HG03175 (cell line): ENCODE measurements at regions not wholly inside any gene's neighbourhood (a gene's known extent, or its start where the extent isn't known, plus 50 kb on each side); places are given as distances from the start of the nearest gene placed in this dataset.

Source experiments
- ATAC-seq: cut with Tn5 transposase; IDR thresholded peaks from one replicate; pipeline ENCODE4 v1.9.1; 2021; ENCODE audit warnings: mild to moderate bottlenecking, moderate library complexity; ENCODE audit not compliant: unreplicated experiment

- no peak for ATAC-seq
Observed at GRCh38 chr5:98570661-98571191, 202.7 kb upstream of the RGMB start.

GRCh38 chr5:98573834-98574320 lies 199.6 kb upstream of the RGMB start:
- ATAC-seq: no peak

DNA sequence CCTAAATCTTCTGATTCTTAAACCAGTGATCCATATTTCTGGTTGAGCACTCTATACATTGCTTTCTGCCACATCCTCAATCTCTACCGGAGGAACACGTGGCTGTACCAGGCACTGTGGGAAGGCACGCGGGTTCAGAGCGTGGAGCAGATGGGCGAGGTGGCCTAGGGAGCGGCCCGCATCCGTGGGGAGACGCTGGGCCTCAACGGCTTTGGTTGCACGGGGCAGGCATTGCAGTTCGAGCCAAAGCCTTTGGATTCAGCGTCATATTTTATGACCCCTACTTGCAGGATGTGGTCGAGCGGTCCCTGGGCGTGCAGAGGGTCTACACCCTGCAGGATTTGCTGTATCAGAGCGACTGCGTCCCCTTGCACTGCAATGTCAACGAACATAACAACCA lies 197.2 kb upstream of the RGMB start:
- ATAC-seq: no peak

GRCh38 chr5:98578438-98578837 lies 195.0 kb upstream of the RGMB start:
- ATAC-seq: no peak

DNA sequence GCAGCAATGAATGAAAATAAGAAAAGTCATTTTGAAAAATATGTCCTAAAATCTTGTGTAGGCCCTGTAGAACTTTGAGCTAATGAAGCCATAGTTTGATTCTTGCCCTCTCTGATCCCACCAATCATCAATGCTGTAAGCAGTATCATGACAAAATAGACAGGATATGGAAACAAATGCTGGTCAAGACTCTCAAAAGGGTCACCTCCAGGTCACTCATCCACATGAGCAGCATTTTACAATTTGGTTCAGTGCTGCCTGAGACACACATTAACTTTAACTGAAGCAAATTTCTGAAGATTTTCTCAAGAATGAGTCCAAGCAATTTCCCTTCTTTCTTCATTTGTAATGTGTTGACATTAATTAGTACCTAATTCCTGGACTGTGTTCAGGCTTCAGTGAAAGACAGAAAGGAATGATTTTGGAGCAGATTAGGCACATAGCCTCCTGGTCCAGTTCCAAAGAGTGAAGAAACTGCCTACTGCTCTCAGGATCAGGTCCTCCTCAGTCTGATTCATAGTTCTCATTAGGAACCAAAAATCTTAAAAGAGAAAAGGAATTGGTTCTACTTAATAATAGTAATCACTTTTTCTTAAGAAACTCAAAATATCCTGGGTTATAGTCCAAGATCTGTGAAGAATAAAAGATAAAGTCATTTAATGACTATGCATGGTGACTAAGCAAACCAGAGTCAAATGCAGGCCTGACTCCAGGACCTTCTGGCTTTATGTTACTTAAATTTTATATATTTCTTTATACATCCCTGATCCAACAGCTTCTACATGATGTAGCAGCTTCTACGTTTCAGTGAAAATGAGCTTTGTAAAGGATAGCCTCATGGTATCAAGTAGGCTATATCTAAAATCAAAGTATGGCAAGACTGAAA lies 192.1 kb upstream of the RGMB start:
- no peak for ATAC-seq

GRCh38 chr5:98583586-98583985 lies 189.9 kb upstream of the RGMB start:
- no peak for ATAC-seq

GRCh38 chr5:98585661-98586310 lies 187.7 kb upstream of the RGMB start:
- ATAC-seq: no peak

DNA sequence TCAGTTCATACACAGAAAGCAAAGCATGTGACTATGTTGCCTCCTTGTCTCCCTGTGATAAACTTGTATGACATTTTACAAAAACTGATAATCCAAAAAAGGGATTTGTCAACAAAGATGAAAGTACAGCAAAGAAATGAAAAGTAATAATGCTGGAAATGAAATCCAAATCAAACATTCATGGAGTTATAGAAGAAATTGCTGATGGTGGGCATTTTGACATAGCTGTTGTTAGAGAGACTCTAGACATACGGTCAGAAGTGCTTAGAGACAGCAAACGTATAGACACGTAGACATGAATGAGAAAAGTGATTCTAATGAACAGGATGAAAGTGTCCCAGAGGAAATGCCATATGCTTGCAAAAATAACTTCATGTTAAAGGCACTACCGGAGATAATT lies 186.9 kb upstream of the RGMB start:
- ATAC-seq: no peak

DNA sequence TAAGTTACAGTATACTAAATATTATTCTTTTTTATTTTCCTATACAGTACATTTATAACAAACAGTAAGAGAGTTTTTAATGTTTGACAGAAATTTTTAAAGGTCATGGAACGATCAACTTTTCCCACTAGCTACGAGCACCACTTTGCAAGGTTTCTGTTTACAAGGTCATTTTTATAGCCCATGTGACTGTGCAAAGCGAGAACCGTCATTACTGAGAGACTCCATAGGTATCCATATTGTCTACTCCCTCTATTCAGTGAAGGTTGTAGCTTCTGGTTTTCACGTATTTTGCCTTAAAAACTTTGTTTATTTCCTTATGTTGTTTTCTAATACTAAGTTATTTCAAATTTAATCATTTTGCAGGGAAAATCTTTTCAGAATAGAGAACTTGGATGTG lies 186.3 kb upstream of the RGMB start:
- ATAC-seq: no peak

DNA sequence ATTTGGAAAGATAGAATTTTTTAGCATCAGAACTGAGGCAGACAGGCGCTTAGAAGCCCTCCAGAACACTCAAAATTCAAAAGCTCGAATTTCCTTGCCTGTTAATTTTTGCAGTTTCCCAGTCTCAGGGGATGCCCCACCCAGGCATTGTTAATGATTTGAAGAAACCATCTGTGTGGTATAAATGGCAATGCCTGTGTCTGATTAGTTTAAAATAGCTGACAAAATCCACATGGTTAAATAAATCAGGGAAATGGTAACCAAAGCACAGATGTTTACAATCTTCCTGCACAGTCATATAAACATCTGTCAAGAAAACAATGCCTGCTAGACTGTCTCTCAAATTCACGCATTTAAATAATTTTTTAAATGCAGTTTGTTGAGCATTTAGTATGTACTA lies 185.2 kb upstream of the RGMB start:
- no peak for ATAC-seq

GRCh38 chr5:98593418-98593817 lies 180.0 kb upstream of the RGMB start:
- ATAC-seq: no peak

DNA sequence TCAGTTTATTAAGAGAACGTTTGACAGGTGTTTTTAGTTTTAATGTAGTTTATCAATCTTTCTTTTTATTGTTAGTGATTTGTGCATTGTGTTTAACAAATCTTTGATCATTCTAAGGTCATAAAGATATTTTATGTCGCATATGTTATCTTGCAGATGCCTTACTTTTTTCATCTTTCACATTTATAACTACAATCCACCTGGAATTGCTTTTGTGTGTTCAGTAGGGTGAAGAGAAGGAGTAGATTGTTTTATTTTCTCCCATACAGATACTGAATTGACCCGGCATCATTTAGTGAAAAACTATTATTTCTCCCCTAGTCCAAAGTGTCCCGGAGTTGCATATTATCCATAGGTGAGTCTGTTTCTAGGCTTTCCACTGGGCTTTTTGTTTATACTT lies 179.4 kb upstream of the RGMB start:
- no peak for ATAC-seq

GRCh38 chr5:98599016-98599415 lies 174.4 kb upstream of the RGMB start:
- no peak for ATAC-seq

GRCh38 chr5:98602534-98603112 lies 170.8 kb upstream of the RGMB start:
- ATAC-seq: peak; percentile 64

GRCh38 chr5:98603456-98603855 lies 170.0 kb upstream of the RGMB start:
- no peak for ATAC-seq

GRCh38 chr5:98604301-98604700 lies 169.2 kb upstream of the RGMB start:
- no peak for ATAC-seq

DNA sequence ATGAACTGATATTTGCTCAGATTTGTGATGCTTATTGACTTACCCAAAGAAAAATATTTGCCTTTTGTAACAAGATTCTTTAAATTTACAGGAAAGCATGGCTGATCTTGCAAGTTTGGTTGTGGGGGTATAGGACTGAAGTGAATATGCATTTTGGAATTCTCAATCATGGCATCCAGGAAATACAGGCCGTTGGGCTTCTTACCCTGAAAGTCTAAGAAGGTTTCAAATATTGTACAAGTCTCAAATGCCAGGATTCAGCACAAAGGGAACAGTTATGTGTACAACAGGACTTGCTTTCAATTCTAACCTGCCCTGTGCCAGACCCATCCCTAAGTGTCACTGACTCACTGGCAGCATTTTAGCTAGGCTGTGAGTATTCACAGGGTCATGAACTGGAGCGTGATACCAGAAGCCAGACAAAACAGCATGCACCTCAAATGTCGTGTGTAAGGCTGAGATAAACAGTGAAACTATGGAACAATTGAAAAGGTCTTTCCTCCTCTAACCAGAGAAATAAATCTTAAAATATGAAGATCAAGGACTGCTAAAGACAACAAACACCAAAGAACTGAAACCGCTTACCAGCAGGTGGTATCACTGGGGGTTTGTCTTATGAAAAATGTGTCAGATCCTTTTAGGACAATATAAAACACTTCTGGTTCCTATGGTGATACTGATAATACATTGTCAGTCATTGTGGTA lies 168.6 kb upstream of the RGMB start:
- ATAC-seq: no peak

DNA sequence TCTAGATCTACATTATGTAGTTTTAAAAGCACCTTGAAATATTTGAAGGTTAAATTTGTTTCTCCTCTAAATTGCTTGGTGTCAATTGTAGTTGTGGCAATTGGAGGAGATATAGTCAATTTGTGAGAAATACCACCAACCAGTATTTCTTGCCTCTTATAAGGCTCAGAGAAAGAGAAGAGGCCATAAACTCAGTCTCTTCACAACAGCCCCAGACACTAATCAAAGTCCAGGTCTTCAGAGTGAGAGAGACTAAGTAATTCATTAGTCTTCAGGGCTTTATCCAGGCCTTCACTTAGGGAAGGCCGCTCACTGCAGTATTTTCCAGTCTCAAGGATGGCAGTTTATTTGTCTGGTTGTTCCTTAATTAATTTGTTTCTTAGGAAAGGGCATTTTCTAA lies 168.0 kb upstream of the RGMB start:
- no peak for ATAC-seq

GRCh38 chr5:98606961-98607360 lies 166.5 kb upstream of the RGMB start:
- no peak for ATAC-seq

DNA sequence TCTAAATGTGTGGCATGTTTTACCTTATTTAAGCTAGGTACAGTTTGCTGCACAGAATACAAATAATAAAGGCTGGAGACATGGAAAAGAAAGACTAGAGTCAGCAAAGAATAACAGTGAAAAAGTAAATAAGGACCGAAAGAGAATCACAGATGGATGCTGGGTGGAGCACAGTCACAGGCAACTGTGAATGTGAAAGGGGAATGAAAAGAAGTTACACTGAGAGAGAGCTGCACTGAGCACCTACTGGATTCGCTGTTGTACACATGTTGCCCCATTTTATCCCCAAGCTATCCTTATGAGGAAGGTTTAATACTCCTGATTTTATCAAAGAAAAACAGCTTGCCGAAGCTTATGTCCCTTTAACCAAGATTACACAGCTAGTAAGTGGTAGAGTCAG lies 165.4 kb upstream of the RGMB start:
- no peak for ATAC-seq

GRCh38 chr5:98614341-98614740 lies 159.1 kb upstream of the RGMB start:
- no peak for ATAC-seq
